Mesothelial cell of epicardium (in vitro differentiated cells): ENCODE measurements at regions not wholly inside any gene's neighbourhood (a gene's known extent, or its start where the extent isn't known, plus 50 kb on each side); places are given as distances from the start of the nearest gene placed in this dataset.

Source experiments
- DNase-seq, 2 experiments: peaks; one replicate each; pipeline ENCODE4 v3.0.0; 2021; ENCODE audit warnings: low spot score in 2 of 2; ENCODE audit not compliant: unreplicated experiment in 2 of 2
- H3K27ac Mint-ChIP-seq: 2 replicates; pipeline ENCODE4 v1.8.0; 2021; ENCODE audit warnings: mixed read lengths
- H3K27me3 Mint-ChIP-seq: 2 replicates; pipeline ENCODE4 v1.8.0; 2021; ENCODE audit warnings: low read depth, mixed read lengths
- H3K36me3 Mint-ChIP-seq: 2 replicates; pipeline ENCODE4 v1.8.0; 2021; ENCODE audit warnings: mixed read lengths
- H3K4me1 Mint-ChIP-seq: 2 replicates; pipeline ENCODE4 v1.8.0; 2021; ENCODE audit warnings: mixed read lengths
- H3K4me3 Mint-ChIP-seq: 2 replicates; pipeline ENCODE4 v1.8.0; 2021; ENCODE audit warnings: mild to moderate bottlenecking, moderate library complexity, mixed read lengths
- H3K9me3 Mint-ChIP-seq: 2 replicates; pipeline ENCODE4 v1.8.0; 2021; ENCODE audit warnings: mixed read lengths
- CTCF ChIP-seq: fragments of 200-600 bp; sonication (generic); IDR thresholded peaks from one replicate; pipeline ENCODE4 v1.5.0; 2021; ENCODE audit warnings: antibody characterized with exemption; ENCODE audit not compliant: unreplicated experiment

GRCh38 chr3:177553579-177553978 is 356.3 kb upstream of the TBL1XR1 start:
- Mint-ChIP-seq H3K27me3 (no peaks in the 10 kb centered on the region), H3K27ac (no peak overlapping the region), H3K4me3 (no peak overlapping the region), H3K4me1 (peaks cover 4% of the 10 kb centered on the region), H3K9me3 (no peaks in the 10 kb centered on the region), H3K36me3 (no peaks in the 10 kb centered on the region)
- TF ChIP-seq CTCF, result no peak
- DNase-seq, result no peak

GRCh38 chr3:177554895-177555759 is 357.8 kb upstream of the TBL1XR1 start:
- DNase-seq, result no peak
- Mint-ChIP-seq H3K4me1 (peaks cover 4% of the 10 kb centered on the region), H3K9me3 (peaks cover 7% of the 10 kb centered on the region), H3K36me3 (no peaks in the 10 kb centered on the region), H3K27me3 (no peaks in the 10 kb centered on the region), H3K4me3 (no peak overlapping the region), H3K27ac (no peak overlapping the region)
- TF ChIP-seq CTCF, result no peak

- Mint-ChIP-seq H3K36me3 (no peaks in the 10 kb centered on the region), H3K27ac (no peak overlapping the region), H3K9me3 (peaks cover 7% of the 10 kb centered on the region), H3K27me3 (no peaks in the 10 kb centered on the region), H3K4me1 (peaks cover 4% of the 10 kb centered on the region), H3K4me3 (no peak overlapping the region)
- DNase-seq, result no peak
- TF ChIP-seq CTCF, result no peak
Measured at GRCh38 chr3:177557548-177557947, 360.3 kb upstream of the TBL1XR1 start.

- peaks cover 7% of the 10 kb centered on the region for H3K9me3 Mint-ChIP-seq
- no peak for TF ChIP-seq CTCF
- H3K4me1 Mint-ChIP-seq, result peaks cover 11% of the 10 kb centered on the region
- no peak overlapping the region for H3K4me3 Mint-ChIP-seq
- H3K27ac Mint-ChIP-seq, result no peak overlapping the region
- DNase-seq, result no peak
- no peaks in the 10 kb centered on the region for H3K27me3 Mint-ChIP-seq
- no peaks in the 10 kb centered on the region for H3K36me3 Mint-ChIP-seq
Measured at GRCh38 chr3:177561365-177561764, 364.1 kb upstream of the TBL1XR1 start.

- no peak for TF ChIP-seq CTCF
- Mint-ChIP-seq H3K36me3 (no peaks in the 10 kb centered on the region), H3K27me3 (no peaks in the 10 kb centered on the region), H3K27ac (no peak overlapping the region), H3K4me3 (no peak overlapping the region), H3K9me3 (peaks cover 7% of the 10 kb centered on the region), H3K4me1 (peaks cover 11% of the 10 kb centered on the region)
- DNase-seq, result no peak
Measured at GRCh38 chr3:177561769-177562392, 364.6 kb upstream of the TBL1XR1 start.
